B cell (primary cell): ENCODE measurements at regions not wholly inside any gene's neighbourhood (a gene's known extent, or its start where the extent isn't known, plus 50 kb on each side); places are given as distances from the start of the nearest gene placed in this dataset.

Experiments
- CTCF ChIP-seq: fragments of 200-600 bp; IDR thresholded peaks from one replicate; pipeline ENCODE4 v1.8.0; 2022; ENCODE audit warnings: antibody characterized with exemption, mild to moderate bottlenecking
- EZH2 ChIP-seq: IDR thresholded peaks from 2 replicates; pipeline ENCODE4 v1.6.1; 2012; ENCODE audit warnings: borderline replicate concordance, low read depth, mild to moderate bottlenecking, moderate library complexity, low read length; ENCODE audit not compliant: insufficient read depth, poor library complexity, severe bottlenecking

DNA sequence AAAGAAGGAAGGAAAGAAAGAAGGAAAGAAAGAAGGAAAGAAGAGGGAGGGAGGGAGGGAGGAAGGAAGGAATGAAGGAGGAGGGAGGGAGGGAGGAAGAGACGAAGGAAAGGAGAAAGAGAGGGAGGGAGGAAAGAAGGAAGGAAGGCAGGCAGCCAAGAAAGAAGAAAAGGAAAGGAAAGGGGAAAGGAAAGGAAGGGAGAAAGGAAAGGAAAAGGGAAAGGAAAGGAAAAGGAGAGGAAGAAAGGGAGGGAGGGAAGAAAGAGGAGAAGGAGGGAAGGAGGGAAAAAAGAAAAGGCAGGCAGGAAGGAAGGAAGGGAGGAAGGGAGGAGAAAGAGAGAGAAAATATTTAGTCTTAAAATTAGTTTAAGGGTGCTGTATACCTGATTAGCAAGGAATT is 704.1 kb downstream of the LUZP2 start:
- TF ChIP-seq CTCF: no peak
- TF ChIP-seq EZH2: no peak
